ENCODE measurements at regions not wholly inside any gene's neighbourhood (a gene's known extent, or its start where the extent isn't known, plus 50 kb on each side); places are given as distances from the start of the nearest gene placed in this dataset.

DNA sequence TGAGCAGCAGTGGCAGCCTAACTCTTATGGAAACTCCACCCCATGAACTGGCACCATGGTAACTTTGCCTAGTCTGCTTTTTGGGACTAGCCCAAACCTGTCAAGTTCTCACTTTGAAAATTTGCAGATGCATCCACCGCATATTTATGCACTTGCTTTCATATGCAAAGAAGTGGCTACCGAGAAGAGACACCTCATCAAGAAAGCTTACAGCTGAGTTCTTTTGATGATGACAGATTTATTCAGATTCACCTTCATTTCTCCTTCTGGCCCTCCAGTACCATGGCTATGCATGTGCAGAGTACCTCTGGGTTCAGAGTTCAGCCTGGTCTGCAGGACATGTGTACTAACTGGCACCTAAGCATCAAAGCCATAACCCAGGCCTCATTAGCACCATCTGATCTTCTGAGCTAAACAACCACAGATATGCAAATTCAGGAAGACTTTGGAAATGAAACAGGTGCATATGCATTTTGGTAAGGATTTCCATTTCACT lies 154.3 kb upstream of the TENT5A start:
- Histone ChIP-seq H2AFZ (ENCODE audit: low read depth, low read length) (no peak overlapping the region), H3K4me3 (replicated peaks in 1 of 3; ENCODE audit: insufficient read depth in 1 of 3, low read depth in 1 of 3, low read length in 3 of 3) (no peak overlapping the region), H3K9ac (replicated peaks; ENCODE audit: extremely low read depth, insufficient read depth, low read length) (no peak overlapping the region), H3K79me2 (ENCODE audit: control insufficient read depth, insufficient read depth, low read length) (no peaks in the 10 kb centered on the region), H3K9me3 (replicated peaks; ENCODE audit: control insufficient read depth, insufficient read depth, low read length) (no peaks in the 10 kb centered on the region), H4K20me1 (replicated peaks; ENCODE audit: control insufficient read depth, extremely low read depth, insufficient read depth, low read length) (no peaks in the 10 kb centered on the region), H3K4me2 (ENCODE audit: insufficient read depth, low read length) (no peak overlapping the region), H3K27ac (ENCODE audit: insufficient read depth, low read depth, low read length) (no peak overlapping the region), H3K36me3 (ENCODE audit: control insufficient read depth in 2 of 2, extremely low read depth in 1 of 2, insufficient read depth in 2 of 2, low read length in 2 of 2) (no peaks in the 10 kb centered on the region), H3K4me1 (ENCODE audit: control insufficient read depth, extremely low read depth, insufficient read depth, low read length) (no peaks in the 10 kb centered on the region), H3K9me1 (replicated peaks; ENCODE audit: control insufficient read depth, extremely low read depth, insufficient read depth, low read length) (no peaks in the 10 kb centered on the region), H3K27me3 (ENCODE audit: control insufficient read depth in 2 of 2, insufficient read depth in 2 of 2, low read length in 2 of 2) (no peaks in the 10 kb centered on the region)
- POLR2A ChIA-PET = no interaction called here
- DNase-seq (ENCODE audit: low read depth, low spot score) (no peak), FAIRE-seq (no peak)
- CTCF ChIA-PET = interaction anchor here (0.8 kb wide), 1 partner anchor 134 kb away, joined by 3 read pairs; no protein-coding TSS in a partner anchor
- intact Hi-C loops (cut with micrococcal nuclease) = no loop called here
- TF ChIP-seq GATA2 (IDR thresholded peaks at IDR 0.05; ENCODE audit: insufficient read depth, insufficient read length, low read depth, low read length) = no peak
- TF ChIP-seq FOS (IDR thresholded peaks at IDR 0.05; ENCODE audit: borderline replicate concordance, insufficient read depth, low read length) = no peak
- TF ChIP-seq JUN (IDR thresholded peaks at IDR 0.05; ENCODE audit: borderline replicate concordance, insufficient read depth, insufficient read length, low read depth) = no peak
- TF ChIP-seq POLR2AphosphoS5 (IDR thresholded peaks at IDR 0.05; ENCODE audit: insufficient read depth, low read depth, low read length) = no peak
- TF ChIP-seq, protein P1, sequence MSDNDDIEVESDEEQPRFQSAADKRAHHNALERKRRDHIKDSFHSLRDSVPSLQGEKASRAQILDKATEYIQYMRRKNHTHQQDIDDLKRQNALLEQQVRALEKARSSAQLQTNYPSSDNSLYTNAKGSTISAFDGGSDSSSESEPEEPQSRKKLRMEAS (IDR thresholded peaks at IDR 0.05; ENCODE audit: insufficient read depth, insufficient read length) = no peak
- TF ChIP-seq, protein P2, sequence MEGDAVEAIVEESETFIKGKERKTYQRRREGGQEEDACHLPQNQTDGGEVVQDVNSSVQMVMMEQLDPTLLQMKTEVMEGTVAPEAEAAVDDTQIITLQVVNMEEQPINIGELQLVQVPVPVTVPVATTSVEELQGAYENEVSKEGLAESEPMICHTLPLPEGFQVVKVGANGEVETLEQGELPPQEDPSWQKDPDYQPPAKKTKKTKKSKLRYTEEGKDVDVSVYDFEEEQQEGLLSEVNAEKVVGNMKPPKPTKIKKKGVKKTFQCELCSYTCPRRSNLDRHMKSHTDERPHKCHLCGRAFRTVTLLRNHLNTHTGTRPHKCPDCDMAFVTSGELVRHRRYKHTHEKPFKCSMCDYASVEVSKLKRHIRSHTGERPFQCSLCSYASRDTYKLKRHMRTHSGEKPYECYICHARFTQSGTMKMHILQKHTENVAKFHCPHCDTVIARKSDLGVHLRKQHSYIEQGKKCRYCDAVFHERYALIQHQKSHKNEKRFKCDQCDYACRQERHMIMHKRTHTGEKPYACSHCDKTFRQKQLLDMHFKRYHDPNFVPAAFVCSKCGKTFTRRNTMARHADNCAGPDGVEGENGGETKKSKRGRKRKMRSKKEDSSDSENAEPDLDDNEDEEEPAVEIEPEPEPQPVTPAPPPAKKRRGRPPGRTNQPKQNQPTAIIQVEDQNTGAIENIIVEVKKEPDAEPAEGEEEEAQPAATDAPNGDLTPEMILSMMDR (IDR thresholded peaks at IDR 0.05; ENCODE audit: extremely low read depth in 1 of 2, insufficient read depth in 1 of 2, low read depth in 1 of 2, low read length in 2 of 2) = no peak
- TF ChIP-seq POLR2A (IDR thresholded peaks at IDR 0.05; ENCODE audit: low read depth, low read length) = no peak
- TF ChIP-seq EZH2 (IDR thresholded peaks at IDR 0.05; ENCODE audit: borderline replicate concordance, low read depth, low read length, severe bottlenecking) = no peak
- TF ChIP-seq MYC (IDR thresholded peaks at IDR 0.05; ENCODE audit: low read depth, low read length) = no peak
- BruUV-seq (replicated peaks) = no TSS peak
- dilution Hi-C loops (cut with MboI; ENCODE audit: extremely low pct_ligation_motif_present, low sequenced_read_pairs) = no loop called here

Measured in endothelial cell of umbilical vein (primary cell).